Mesothelial cell of epicardium (in vitro differentiated cells): ENCODE measurements at regions not wholly inside any gene's neighbourhood (a gene's known extent, or its start where the extent isn't known, plus 50 kb on each side); places are given as distances from the start of the nearest gene placed in this dataset.

Experiments used
- DNase-seq, 2 experiments: peaks; one replicate each; pipeline ENCODE4 v3.0.0; 2021; ENCODE audit warnings: low spot score in 2 of 2; ENCODE audit not compliant: unreplicated experiment in 2 of 2
- H3K27ac Mint-ChIP-seq: 2 replicates; pipeline ENCODE4 v1.8.0; 2021; ENCODE audit warnings: mixed read lengths
- H3K27me3 Mint-ChIP-seq: 2 replicates; pipeline ENCODE4 v1.8.0; 2021; ENCODE audit warnings: low read depth, mixed read lengths
- H3K36me3 Mint-ChIP-seq: 2 replicates; pipeline ENCODE4 v1.8.0; 2021; ENCODE audit warnings: mixed read lengths
- H3K4me1 Mint-ChIP-seq: 2 replicates; pipeline ENCODE4 v1.8.0; 2021; ENCODE audit warnings: mixed read lengths
- H3K4me3 Mint-ChIP-seq: 2 replicates; pipeline ENCODE4 v1.8.0; 2021; ENCODE audit warnings: mild to moderate bottlenecking, moderate library complexity, mixed read lengths
- H3K9me3 Mint-ChIP-seq: 2 replicates; pipeline ENCODE4 v1.8.0; 2021; ENCODE audit warnings: mixed read lengths
- TF ChIP-seq, protein P1 (sequence below): fragments of 200-600 bp; sonication (generic); IDR thresholded peaks from one replicate; pipeline ENCODE4 v1.5.0; 2021; ENCODE audit warnings: antibody characterized with exemption; ENCODE audit not compliant: unreplicated experiment

DNA sequence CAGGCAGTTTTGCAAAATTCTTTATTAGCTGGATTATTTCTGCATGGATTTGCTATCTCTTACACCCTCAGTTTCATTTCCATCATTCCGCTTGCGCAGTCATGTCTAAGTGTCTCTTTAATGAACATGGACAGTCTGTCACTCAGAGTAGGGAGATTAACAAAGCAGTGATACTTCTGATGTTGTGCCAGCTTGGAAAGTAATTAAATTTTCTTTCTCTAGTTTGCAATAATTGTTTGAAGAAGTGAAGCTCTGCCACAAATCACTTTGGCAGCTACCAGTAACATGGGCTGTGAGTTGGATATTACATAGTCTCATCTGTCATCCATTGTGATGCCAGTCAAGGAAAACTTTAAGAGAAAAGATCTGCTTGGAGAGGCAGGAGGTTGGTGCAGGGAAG is 324.8 kb upstream of the NWD2 start:
- TF ChIP-seq, protein P1, sequence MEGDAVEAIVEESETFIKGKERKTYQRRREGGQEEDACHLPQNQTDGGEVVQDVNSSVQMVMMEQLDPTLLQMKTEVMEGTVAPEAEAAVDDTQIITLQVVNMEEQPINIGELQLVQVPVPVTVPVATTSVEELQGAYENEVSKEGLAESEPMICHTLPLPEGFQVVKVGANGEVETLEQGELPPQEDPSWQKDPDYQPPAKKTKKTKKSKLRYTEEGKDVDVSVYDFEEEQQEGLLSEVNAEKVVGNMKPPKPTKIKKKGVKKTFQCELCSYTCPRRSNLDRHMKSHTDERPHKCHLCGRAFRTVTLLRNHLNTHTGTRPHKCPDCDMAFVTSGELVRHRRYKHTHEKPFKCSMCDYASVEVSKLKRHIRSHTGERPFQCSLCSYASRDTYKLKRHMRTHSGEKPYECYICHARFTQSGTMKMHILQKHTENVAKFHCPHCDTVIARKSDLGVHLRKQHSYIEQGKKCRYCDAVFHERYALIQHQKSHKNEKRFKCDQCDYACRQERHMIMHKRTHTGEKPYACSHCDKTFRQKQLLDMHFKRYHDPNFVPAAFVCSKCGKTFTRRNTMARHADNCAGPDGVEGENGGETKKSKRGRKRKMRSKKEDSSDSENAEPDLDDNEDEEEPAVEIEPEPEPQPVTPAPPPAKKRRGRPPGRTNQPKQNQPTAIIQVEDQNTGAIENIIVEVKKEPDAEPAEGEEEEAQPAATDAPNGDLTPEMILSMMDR: no peak
- Mint-ChIP-seq H3K36me3 (no peaks in the 10 kb centered on the region), H3K27ac (no peak overlapping the region), H3K4me3 (no peak overlapping the region), H3K4me1 (no peaks in the 10 kb centered on the region), H3K27me3 (no peaks in the 10 kb centered on the region), H3K9me3 (no peaks in the 10 kb centered on the region)
- DNase-seq: no peak

DNA sequence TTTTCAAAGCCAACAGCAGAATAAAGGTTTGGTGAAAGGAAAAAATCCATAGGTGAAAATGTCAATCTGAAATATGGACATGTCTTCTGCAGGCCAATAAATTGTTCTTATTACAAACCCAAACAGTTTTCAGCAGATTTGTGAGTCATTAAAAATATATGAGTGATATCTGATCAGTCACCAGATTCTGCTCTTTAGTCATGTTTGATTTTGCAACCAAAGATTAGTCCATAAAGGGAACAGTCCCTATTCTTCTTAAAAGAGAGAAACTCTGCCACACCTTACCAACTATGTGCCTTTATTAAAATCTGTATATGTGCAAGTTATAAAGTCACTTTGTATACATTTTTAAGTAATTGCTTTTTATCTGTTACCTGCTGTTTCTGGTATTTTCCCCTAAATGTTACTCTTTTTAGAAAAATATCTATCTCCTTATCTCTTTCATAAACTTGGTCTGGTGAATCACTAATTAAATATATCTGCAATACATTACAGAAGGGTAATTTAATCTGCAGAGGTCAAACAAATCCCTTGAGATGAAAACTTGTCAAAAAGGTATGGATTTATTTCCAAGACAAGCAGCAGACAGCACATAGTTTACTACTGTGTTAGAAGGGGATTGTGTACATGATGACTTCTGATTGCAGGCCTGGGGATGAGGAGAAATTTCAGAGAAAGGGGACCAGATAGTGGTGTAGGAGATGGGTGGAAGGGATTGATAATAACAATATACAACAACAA is 322.9 kb upstream of the NWD2 start:
- peaks cover 3% of the 10 kb centered on the region for H3K4me1 Mint-ChIP-seq
- H3K27ac Mint-ChIP-seq: no peak overlapping the region
- no peaks in the 10 kb centered on the region for H3K36me3 Mint-ChIP-seq
- TF ChIP-seq, protein P1: no peak
- no peaks in the 10 kb centered on the region for H3K9me3 Mint-ChIP-seq
- no peak overlapping the region for H3K4me3 Mint-ChIP-seq
- H3K27me3 Mint-ChIP-seq: no peaks in the 10 kb centered on the region
- DNase-seq: no peak

DNA sequence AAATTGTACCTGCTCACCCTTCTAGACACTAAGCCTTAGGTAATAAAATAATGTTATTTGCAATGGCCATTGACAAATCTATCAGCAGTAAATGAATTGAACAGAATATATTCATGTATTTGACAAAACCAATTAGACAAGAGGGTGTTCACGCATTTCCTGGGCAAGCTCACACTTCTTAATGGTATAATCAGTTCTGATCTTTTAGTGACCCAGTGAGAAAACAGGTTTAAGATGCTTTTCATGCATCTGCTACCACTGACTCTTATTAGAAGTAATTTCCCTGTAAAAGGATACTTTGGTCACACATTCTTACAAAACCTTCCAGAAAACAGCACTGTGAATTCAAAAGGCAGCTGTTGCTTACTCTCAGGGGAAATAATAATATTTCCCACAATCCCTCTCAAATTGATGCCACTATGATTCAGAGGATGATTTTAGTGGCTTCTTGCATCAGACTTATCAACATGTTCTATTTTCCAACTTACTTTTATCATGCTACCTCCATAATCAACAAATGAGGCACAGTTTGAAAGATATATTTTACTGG is 313.9 kb upstream of the NWD2 start:
- Mint-ChIP-seq H3K27me3 (no peaks in the 10 kb centered on the region), H3K4me3 (no peak overlapping the region), H3K4me1 (peaks cover 4% of the 10 kb centered on the region), H3K36me3 (no peaks in the 10 kb centered on the region), H3K9me3 (peaks cover 11% of the 10 kb centered on the region), H3K27ac (no peak overlapping the region)
- TF ChIP-seq, protein P1: no peak
- no peak for DNase-seq

DNA sequence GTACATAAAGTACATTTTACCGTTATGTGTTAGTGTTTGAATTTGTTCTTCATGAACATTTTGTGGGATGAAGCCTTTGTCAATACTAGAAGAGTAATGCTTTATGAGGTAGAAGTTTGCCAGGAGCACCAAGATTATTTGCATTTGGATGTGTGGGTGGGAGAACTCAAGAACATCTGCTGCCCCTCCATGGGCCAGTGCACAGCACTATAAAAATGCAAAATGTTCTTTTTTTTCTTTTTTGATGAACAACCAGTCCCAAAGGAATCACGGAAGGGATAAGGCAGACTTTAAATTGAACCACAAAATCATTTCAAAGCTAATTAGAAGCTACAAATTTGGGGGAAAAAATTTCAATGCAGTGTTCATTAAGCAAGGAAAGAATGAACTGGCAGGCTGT is 300.3 kb upstream of the NWD2 start:
- TF ChIP-seq, protein P1: no peak
- Mint-ChIP-seq H3K27ac (no peak overlapping the region), H3K36me3 (no peaks in the 10 kb centered on the region), H3K4me3 (no peak overlapping the region), H3K9me3 (peaks cover 10% of the 10 kb centered on the region), H3K27me3 (no peaks in the 10 kb centered on the region), H3K4me1 (no peaks in the 10 kb centered on the region)
- no peak for DNase-seq

DNA sequence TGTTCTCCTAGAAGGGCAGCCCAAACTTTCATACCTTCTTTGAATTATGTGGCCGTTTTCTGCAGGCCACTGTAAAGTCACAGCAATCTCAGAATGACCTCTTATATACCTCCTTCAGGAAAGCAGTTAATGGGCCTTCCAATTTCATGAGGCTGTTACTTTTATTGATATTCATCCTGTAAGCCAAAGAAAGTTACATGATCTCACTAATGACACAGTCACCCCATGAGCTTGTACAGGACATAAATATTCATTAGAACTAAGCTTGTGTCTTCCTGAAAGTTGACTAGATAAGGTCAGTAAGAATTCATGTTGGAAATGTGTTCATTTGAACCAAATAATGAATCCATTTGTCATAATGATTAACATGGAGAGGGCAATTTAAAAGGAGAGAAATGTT is 283.1 kb upstream of the NWD2 start:
- no peak overlapping the region for H3K27ac Mint-ChIP-seq
- TF ChIP-seq, protein P1: no peak
- DNase-seq: no peak
- no peaks in the 10 kb centered on the region for H3K9me3 Mint-ChIP-seq
- no peaks in the 10 kb centered on the region for H3K27me3 Mint-ChIP-seq
- H3K4me1 Mint-ChIP-seq: peaks cover 3% of the 10 kb centered on the region
- H3K4me3 Mint-ChIP-seq: no peak overlapping the region
- H3K36me3 Mint-ChIP-seq: no peaks in the 10 kb centered on the region
